PFSK-1 (cell line): ENCODE measurements at regions not wholly inside any gene's neighbourhood (a gene's known extent, or its start where the extent isn't known, plus 50 kb on each side); places are given as distances from the start of the nearest gene placed in this dataset.

Source experiments
- FOXP2 ChIP-seq: optimal IDR thresholded peaks from 2 replicates; pipeline ENCODE3; 2011; ENCODE audit warnings: borderline replicate concordance, control low read depth, inconsistent platforms; ENCODE audit not compliant: insufficient read depth; ENCODE audit errors: extremely low read length, extremely low read depth
- POLR2AphosphoS5 ChIP-seq: IDR thresholded peaks from 2 replicates; pipeline ENCODE4 v1.6.1; 2012; ENCODE audit warnings: low read depth, mild to moderate bottlenecking, control low read depth, low read length, moderate library complexity
- REST ChIP-seq, 2 experiments: IDR thresholded peaks; 2 replicates each; pipeline versions ENCODE4 v1.6.1 to v1.8.0; 2011 to 2012; ENCODE audit warnings: low read depth in 2 of 2, low read length in 2 of 2, control low read depth in 1 of 2, inconsistent platforms in 1 of 2, mild to moderate bottlenecking in 1 of 2, moderate library complexity in 1 of 2; ENCODE audit not compliant: insufficient read depth in 1 of 2
- SIN3A ChIP-seq: IDR thresholded peaks from 2 replicates; pipeline ENCODE4 v1.6.1; 2012; ENCODE audit warnings: mild to moderate bottlenecking, low read length, moderate library complexity, borderline replicate concordance; ENCODE audit not compliant: insufficient read depth
- TAF1 ChIP-seq: IDR thresholded peaks from 2 replicates; pipeline ENCODE4 v1.6.1; 2012; ENCODE audit warnings: low read length, control low read depth, borderline replicate concordance; ENCODE audit not compliant: insufficient read depth

GRCh38 chr14:56367416-56367815, 212.2 kb upstream of the TMEM260 start:
- TF ChIP-seq POLR2AphosphoS5 (no peak), SIN3A (no peak), REST (IDR thresholded peaks at IDR 0.05; ENCODE audit: insufficient read depth in 1 of 2, low read depth in 2 of 2, low read length in 2 of 2) (no peak), TAF1 (no peak), FOXP2 (no peak)

- TF ChIP-seq TAF1, result no peak
- no peak for TF ChIP-seq FOXP2
- TF ChIP-seq POLR2AphosphoS5, result no peak
- no peak for TF ChIP-seq SIN3A
- TF ChIP-seq REST (IDR thresholded peaks at IDR 0.05; ENCODE audit: insufficient read depth in 1 of 2, low read depth in 2 of 2, low read length in 2 of 2), result no peak
Measured at GRCh38 chr14:56371737-56372136, 207.9 kb upstream of the TMEM260 start.

- no peak for TF ChIP-seq FOXP2
- TF ChIP-seq REST (IDR thresholded peaks at IDR 0.05; ENCODE audit: insufficient read depth in 1 of 2, low read depth in 2 of 2, low read length in 2 of 2), result no peak
- no peak for TF ChIP-seq TAF1
- no peak for TF ChIP-seq SIN3A
- TF ChIP-seq POLR2AphosphoS5, result no peak
Measured at GRCh38 chr14:56374421-56374820, 205.2 kb upstream of the TMEM260 start.

- no peak for TF ChIP-seq FOXP2
Measured at GRCh38 chr14:56378046-56378445, 201.6 kb upstream of the TMEM260 start.

GRCh38 chr14:56378475-56378877, 201.1 kb upstream of the TMEM260 start:
- no peak for TF ChIP-seq REST (IDR thresholded peaks at IDR 0.05; ENCODE audit: insufficient read depth in 1 of 2, low read depth in 2 of 2, low read length in 2 of 2)
- TF ChIP-seq SIN3A, result no peak
- TF ChIP-seq FOXP2, result no peak
- no peak for TF ChIP-seq POLR2AphosphoS5
- TF ChIP-seq TAF1, result no peak
